K562 (cell line): ENCODE measurements at regions not wholly inside any gene's neighbourhood (a gene's known extent, or its start where the extent isn't known, plus 50 kb on each side); places are given as distances from the start of the nearest gene placed in this dataset.

Experiments used
- ATAC-seq: fragments of 200-7000 bp; cut with Tn5 transposase; 3 replicates; pipeline ENCODE4 v1.9.1; 2020; ENCODE audit warnings: moderate library complexity
- BruUV-seq: library from RNA; stranded (reverse); fragments of 400-500 nt; replicated peaks from 2 replicates; lab custom pipeline; 2021; lab: Mats Ljungman, UMichigan
- CTCF ChIA-PET: fragments of 300-600 bp; formaldehyde crosslinking; extraction: SDS; loops from one replicate; lab custom pipeline; 2021; ENCODE audit warnings: low intra/inter-chr PET ratio; lab: Yijun Ruan, JAX
- POLR2A ChIA-PET: fragments of 300-600, 350-650 bp; sonication (Branson Sonifier 250); formaldehyde crosslinking; extraction: SDS; loops from one replicate; lab custom pipeline; 2021; ENCODE audit warnings: antibody characterized with exemption, inconsistent platforms; lab: Yijun Ruan, JAX
- DNase-seq, 4 experiments: peaks; one replicate each; pipeline versions ENCODE4 v3.0.0 to v3.0.0-alpha.2; 2011 to 2018; ENCODE audit warnings: low spot score in 3 of 4, mixed read lengths in 3 of 4; ENCODE audit errors: extremely low read depth in 1 of 4
- FAIRE-seq: peaks from 2 replicates; lab custom pipeline; 2011; peaks lifted over from hg19 to GRCh38; lab: Jason Lieb, UNC
- H2AFZ ChIP-seq: 2 replicates; pipeline ENCODE4 v1.6.0; 2011; ENCODE audit warnings: low read depth, low read length, control low read depth, inconsistent platforms
- H3K27ac ChIP-seq: fragments of 200-600 bp; 3 replicates; pipeline ENCODE4 v1.8.0; 2011; ENCODE audit warnings: low read depth, mild to moderate bottlenecking, control low read depth, inconsistent platforms, low read length, moderate library complexity, mixed read lengths; ENCODE audit errors: extremely low read depth
- H3K27me3 ChIP-seq, 2 experiments: fragments of 300-600 bp in 1 of 2; 2 replicates in 1 of 2; 3 replicates in 1 of 2; pipeline versions ENCODE4 v1.6.0 to v1.8.0; 2011; ENCODE audit warnings: inconsistent platforms in 2 of 2, low read length in 2 of 2, mild to moderate bottlenecking in 1 of 2, mixed read lengths in 1 of 2, moderate library complexity in 1 of 2; ENCODE audit not compliant: control insufficient read depth in 2 of 2, insufficient read depth in 2 of 2
- H3K36me3 ChIP-seq: fragments of 300-600 bp; 3 replicates; pipeline ENCODE4 v1.8.0; 2011; ENCODE audit warnings: mild to moderate bottlenecking, low read length, inconsistent platforms; ENCODE audit not compliant: control insufficient read depth, insufficient read depth
- H3K4me1 ChIP-seq, 2 experiments: fragments of 200-600 bp in 1 of 2; replicated peaks in 1 of 2; 2 replicates in 1 of 2; 3 replicates in 1 of 2; pipeline versions ENCODE4 v1.5.1 to v1.8.0; 2011; ENCODE audit warnings: inconsistent platforms in 2 of 2, low read length in 2 of 2, mild to moderate bottlenecking in 1 of 2, mixed read lengths in 1 of 2, moderate library complexity in 1 of 2; ENCODE audit not compliant: control insufficient read depth in 2 of 2, insufficient read depth in 2 of 2
- H3K4me2 ChIP-seq: 2 replicates; pipeline ENCODE4 v1.6.1; 2011; ENCODE audit warnings: low read length, control low read depth, inconsistent platforms, mixed read lengths; ENCODE audit not compliant: insufficient read depth
- H3K4me3 ChIP-seq: fragments of 200-600 bp; sonication (generic), shearing (Covaris generic); 2 replicates; pipeline ENCODE4 v1.5.1; 2016; ENCODE audit warnings: control low read depth, inconsistent platforms
- H3K79me2 ChIP-seq: fragments of 200-600 bp; 3 replicates; pipeline ENCODE4 v1.8.0; 2011; ENCODE audit warnings: low read length, inconsistent platforms; ENCODE audit not compliant: control insufficient read depth, insufficient read depth
- H3K9ac ChIP-seq, 2 experiments: 2 replicates each; pipeline versions ENCODE4 v1.6.0 to v1.6.1; 2011; ENCODE audit warnings: low read depth in 2 of 2, low read length in 2 of 2, control low read depth in 1 of 2, inconsistent platforms in 1 of 2, mild to moderate bottlenecking in 1 of 2, mixed read lengths in 1 of 2; ENCODE audit not compliant: insufficient read depth in 1 of 2
- H3K9me1 ChIP-seq: one replicate; pipeline ENCODE4 v1.6.0; 2011; ENCODE audit warnings: inconsistent platforms, mild to moderate bottlenecking, low read length, moderate library complexity; ENCODE audit not compliant: control insufficient read depth, insufficient read depth
- H3K9me3 ChIP-seq: replicated peaks from 2 replicates; pipeline ENCODE4 v1.5.1; 2011; ENCODE audit warnings: low read depth, low read length, inconsistent platforms; ENCODE audit not compliant: control insufficient read depth, insufficient read depth
- H4K20me1 ChIP-seq: replicated peaks from 2 replicates; pipeline ENCODE4 v1.6.1; 2011; ENCODE audit warnings: low read length, inconsistent platforms, mixed read lengths; ENCODE audit not compliant: control insufficient read depth, insufficient read depth
- BRCA1 ChIP-seq, 2 experiments: fragments of 450-650 bp in 1 of 2; sonication (generic) in 1 of 2; formaldehyde crosslinking in 1 of 2; IDR thresholded peaks; 2 replicates each; pipeline versions ENCODE4 v1.5.0 to v1.6.1; 2017 to 2020; ENCODE audit warnings: mild to moderate bottlenecking in 1 of 2, missing genetic modification reagents in 1 of 2
- GTF2B ChIP-seq: IDR thresholded peaks from 2 replicates; pipeline ENCODE4 v1.6.1; 2011; ENCODE audit not compliant: insufficient read length; ENCODE audit errors: extremely low read depth
- MCM2 ChIP-seq: fragments of 450-650 bp; IDR thresholded peaks from 2 replicates; pipeline ENCODE4 v1.6.1; 2017; ENCODE audit warnings: low read depth, mild to moderate bottlenecking
- POLR3A ChIP-seq: IDR thresholded peaks from 2 replicates; pipeline ENCODE4 v1.6.1; 2011; ENCODE audit warnings: borderline replicate concordance, mild to moderate bottlenecking, moderate library complexity; ENCODE audit not compliant: insufficient read length, insufficient read depth; ENCODE audit errors: extremely low read depth
- PTRF ChIP-seq: fragments of 450-650 bp; IDR thresholded peaks from 2 replicates; pipeline ENCODE4 v1.6.1; 2016; ENCODE audit warnings: mild to moderate bottlenecking, missing genetic modification characterization, missing compliant biosample characterization
- RAD21 ChIP-seq, 2 experiments: fragments of 250-450 bp in 1 of 2; fragments of 450-650 bp in 1 of 2; sonication (Bioruptor Pico) in 1 of 2; formaldehyde crosslinking in 1 of 2; IDR thresholded peaks in 1 of 2; conservative IDR thresholded peaks in 1 of 2; 2 replicates each; pipeline versions ENCODE4 v1.4.0 to v1.8.0; 2020 to 2022; ENCODE audit warnings: mild to moderate bottlenecking in 2 of 2, moderate library complexity in 1 of 2
- WGBS: fragments of 100-300 bp; shearing (Covaris generic); methylation state at CpG from one replicate; pipeline ENCODE4 v1.1.6; 2016; ENCODE audit warnings: low coverage, mixed read lengths; ENCODE audit not compliant: insufficient coverage; ENCODE audit errors: missing lambda C conversion rate; 5-methylcytosine and 5-hydroxymethylcytosine counted together
- in situ Hi-C: fragments of 300-500 bp; cut with MboI; formaldehyde crosslinking; loops from 4 replicates; pipeline ENCODE4 v1.15.0; 2018; ENCODE audit warnings: inconsistent platforms, mixed read lengths
- intact Hi-C: fragments of 100-400 bp; cut with micrococcal nuclease; formaldehyde crosslinking; loops from 2 replicates; pipeline ENCODE4 v1.14.2; 2022
- TF ChIP-seq, protein P1 (sequence below): IDR thresholded peaks from 2 replicates; pipeline ENCODE4 v1.6.1; 2014; ENCODE audit warnings: antibody characterized with exemption
- TF ChIP-seq, protein P2 (sequence below), 2 experiments: fragments of 150-350 bp in 1 of 2; IDR thresholded peaks; 2 replicates each; pipeline ENCODE4 v1.6.1; 2012 to 2016; ENCODE audit warnings: low read depth in 2 of 2, low read length in 2 of 2, mild to moderate bottlenecking in 1 of 2, moderate library complexity in 1 of 2

DNA sequence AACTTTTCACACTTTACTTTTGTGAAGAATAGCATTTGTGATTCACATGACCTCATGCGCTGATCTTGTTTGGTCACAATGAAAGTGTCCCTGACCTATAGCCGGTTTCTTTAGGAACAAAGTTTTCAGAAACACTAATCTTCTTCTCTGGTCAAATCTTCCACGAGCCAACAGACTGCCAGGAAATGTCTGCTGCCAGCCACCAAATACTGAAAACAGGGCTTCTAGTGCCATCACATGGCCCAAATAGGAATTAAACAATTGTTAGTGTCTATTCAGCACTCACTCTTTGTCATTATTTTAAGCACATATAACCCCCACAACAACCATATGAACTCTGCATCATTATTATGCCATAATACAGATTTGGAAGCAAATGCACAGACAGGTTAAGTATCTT lies 286.5 kb upstream of the SYT4 start:
- Histone ChIP-seq H3K27ac (no peak overlapping the region), H3K4me3 (no peak overlapping the region), H3K36me3 (no peaks in the 10 kb centered on the region), H3K9me3 (no peaks in the 10 kb centered on the region), H3K4me1 (no peaks in the 10 kb centered on the region), H3K4me2 (no peak overlapping the region), H3K9me1 (no peaks in the 10 kb centered on the region), H4K20me1 (no peaks in the 10 kb centered on the region), H2AFZ (no peak overlapping the region), H3K27me3 (no peaks in the 10 kb centered on the region), H3K79me2 (no peaks in the 10 kb centered on the region), H3K9ac (no peak overlapping the region)
- WGBS = 7% methylated on average over 3 of the region's 3 CpGs
- DNase-seq (no peak), FAIRE-seq (no peak), ATAC-seq (no peak)
- POLR2A ChIA-PET = no interaction called here
- peak; percentile 20 to 25; a peak in 2 of 4 replicates for TF ChIP-seq RAD21 (CRISPR knock-in tag; conservative IDR thresholded peaks at IDR 0.05 in 1 of 2, IDR thresholded peaks at IDR 0.05 in 1 of 2)
- TF ChIP-seq, protein P1, sequence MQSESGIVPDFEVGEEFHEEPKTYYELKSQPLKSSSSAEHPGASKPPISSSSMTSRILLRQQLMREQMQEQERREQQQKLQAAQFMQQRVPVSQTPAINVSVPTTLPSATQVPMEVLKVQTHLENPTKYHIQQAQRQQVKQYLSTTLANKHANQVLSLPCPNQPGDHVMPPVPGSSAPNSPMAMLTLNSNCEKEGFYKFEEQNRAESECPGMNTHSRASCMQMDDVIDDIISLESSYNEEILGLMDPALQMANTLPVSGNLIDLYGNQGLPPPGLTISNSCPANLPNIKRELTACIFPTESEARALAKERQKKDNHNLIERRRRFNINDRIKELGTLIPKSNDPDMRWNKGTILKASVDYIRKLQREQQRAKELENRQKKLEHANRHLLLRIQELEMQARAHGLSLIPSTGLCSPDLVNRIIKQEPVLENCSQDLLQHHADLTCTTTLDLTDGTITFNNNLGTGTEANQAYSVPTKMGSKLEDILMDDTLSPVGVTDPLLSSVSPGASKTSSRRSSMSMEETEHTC = no peak
- TF ChIP-seq BRCA1 (IDR thresholded peaks at IDR 0.05) = no peak
- TF ChIP-seq BRCA1 (CRISPR knock-in tag; IDR thresholded peaks at IDR 0.05) = no peak
- no peak for TF ChIP-seq PTRF (tag)
- no peak for TF ChIP-seq MCM2
- TF ChIP-seq POLR3A = no peak
- TF ChIP-seq GTF2B = no peak
- TF ChIP-seq, protein P2, sequence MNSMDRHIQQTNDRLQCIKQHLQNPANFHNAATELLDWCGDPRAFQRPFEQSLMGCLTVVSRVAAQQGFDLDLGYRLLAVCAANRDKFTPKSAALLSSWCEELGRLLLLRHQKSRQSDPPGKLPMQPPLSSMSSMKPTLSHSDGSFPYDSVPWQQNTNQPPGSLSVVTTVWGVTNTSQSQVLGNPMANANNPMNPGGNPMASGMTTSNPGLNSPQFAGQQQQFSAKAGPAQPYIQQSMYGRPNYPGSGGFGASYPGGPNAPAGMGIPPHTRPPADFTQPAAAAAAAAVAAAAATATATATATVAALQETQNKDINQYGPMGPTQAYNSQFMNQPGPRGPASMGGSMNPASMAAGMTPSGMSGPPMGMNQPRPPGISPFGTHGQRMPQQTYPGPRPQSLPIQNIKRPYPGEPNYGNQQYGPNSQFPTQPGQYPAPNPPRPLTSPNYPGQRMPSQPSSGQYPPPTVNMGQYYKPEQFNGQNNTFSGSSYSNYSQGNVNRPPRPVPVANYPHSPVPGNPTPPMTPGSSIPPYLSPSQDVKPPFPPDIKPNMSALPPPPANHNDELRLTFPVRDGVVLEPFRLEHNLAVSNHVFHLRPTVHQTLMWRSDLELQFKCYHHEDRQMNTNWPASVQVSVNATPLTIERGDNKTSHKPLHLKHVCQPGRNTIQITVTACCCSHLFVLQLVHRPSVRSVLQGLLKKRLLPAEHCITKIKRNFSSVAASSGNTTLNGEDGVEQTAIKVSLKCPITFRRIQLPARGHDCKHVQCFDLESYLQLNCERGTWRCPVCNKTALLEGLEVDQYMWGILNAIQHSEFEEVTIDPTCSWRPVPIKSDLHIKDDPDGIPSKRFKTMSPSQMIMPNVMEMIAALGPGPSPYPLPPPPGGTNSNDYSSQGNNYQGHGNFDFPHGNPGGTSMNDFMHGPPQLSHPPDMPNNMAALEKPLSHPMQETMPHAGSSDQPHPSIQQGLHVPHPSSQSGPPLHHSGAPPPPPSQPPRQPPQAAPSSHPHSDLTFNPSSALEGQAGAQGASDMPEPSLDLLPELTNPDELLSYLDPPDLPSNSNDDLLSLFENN (IDR thresholded peaks at IDR 0.05; ENCODE audit: low read depth in 2 of 2, low read length in 2 of 2) = no peak
- no TSS peak for BruUV-seq
- in situ Hi-C loops = loop anchor here (25.0 kb wide), 1 partner anchor 1451 kb away; no protein-coding TSS in a partner anchor
- intact Hi-C loops = no loop called here
- CTCF ChIA-PET = no interaction called here
